GM23338 (cell line): ENCODE measurements at regions not wholly inside any gene's neighbourhood (a gene's known extent, or its start where the extent isn't known, plus 50 kb on each side); places are given as distances from the start of the nearest gene placed in this dataset.

Experiments
- ATAC-seq: fragments of 200-7000 bp; cut with Tn5 transposase; 3 replicates; pipeline ENCODE4 v1.9.1; 2020
- DNase-seq: peaks from one replicate; pipeline ENCODE4 v3.0.0-alpha.2; 2015; ENCODE audit warnings: low spot score
- H2AFZ ChIP-seq: fragments of 200-600 bp; sonication (generic); 2 replicates; pipeline ENCODE4 v1.8.0; 2016; ENCODE audit warnings: antibody characterized with exemption, mild to moderate bottlenecking, moderate library complexity
- H3F3A ChIP-seq: fragments of 200-600 bp; sonication (generic); replicated peaks from 2 replicates; pipeline ENCODE4 v1.8.0; 2017; ENCODE audit warnings: antibody characterized with exemption, mixed run types, low read depth
- H3K27ac ChIP-seq: fragments of 200-600 bp; sonication (generic); 2 replicates; pipeline ENCODE4 v1.6.1; 2016; ENCODE audit warnings: low read depth
- H3K27me3 ChIP-seq: fragments of 200-600 bp; sonication (generic); 2 replicates; pipeline ENCODE4 v1.8.0; 2016; ENCODE audit warnings: mild to moderate bottlenecking, mixed run types, moderate library complexity; ENCODE audit not compliant: insufficient read depth
- H3K36me3 ChIP-seq: fragments of 200-600 bp; sonication (generic); 2 replicates; pipeline ENCODE4 v1.8.0; 2016; ENCODE audit warnings: mild to moderate bottlenecking; ENCODE audit not compliant: insufficient read depth
- H3K4me1 ChIP-seq: fragments of 200-600 bp; sonication (generic); 2 replicates; pipeline ENCODE4 v1.8.0; 2016; ENCODE audit warnings: mild to moderate bottlenecking, moderate library complexity; ENCODE audit not compliant: insufficient read depth
- H3K4me2 ChIP-seq: fragments of 200-600 bp; sonication (generic); 2 replicates; pipeline ENCODE4 v1.7.1; 2017; ENCODE audit warnings: mixed run types
- H3K4me3 ChIP-seq: fragments of 200-600 bp; sonication (generic); 2 replicates; pipeline ENCODE4 v1.6.1; 2016; ENCODE audit warnings: mixed run types
- H3K79me2 ChIP-seq: fragments of 200-600 bp; sonication (generic); replicated peaks from 2 replicates; pipeline ENCODE4 v1.8.0; 2017; ENCODE audit warnings: mild to moderate bottlenecking; ENCODE audit not compliant: insufficient read depth
- H3K9me2 ChIP-seq: fragments of 200-600 bp; sonication (generic); 2 replicates; pipeline ENCODE4 v1.8.0; 2017; ENCODE audit not compliant: insufficient read depth
- H4K20me1 ChIP-seq: fragments of 200-600 bp; sonication (generic); replicated peaks from 2 replicates; pipeline ENCODE4 v1.8.0; 2017; ENCODE audit warnings: mild to moderate bottlenecking; ENCODE audit not compliant: insufficient read depth
- H3K27ac Mint-ChIP-seq: 2 replicates; pipeline ENCODE4 v1.8.0; 2020; ENCODE audit warnings: inconsistent platforms, mild to moderate bottlenecking, moderate library complexity, mixed read lengths
- H3K27me3 Mint-ChIP-seq: 3 replicates; pipeline ENCODE4 v1.8.0; 2022; ENCODE audit warnings: low read depth, mild to moderate bottlenecking, moderate library complexity, mixed read lengths, inconsistent platforms; ENCODE audit not compliant: insufficient read depth, poor library complexity
- H3K36me3 Mint-ChIP-seq: 3 replicates; pipeline ENCODE4 v1.8.0; 2021; ENCODE audit warnings: low read depth, mild to moderate bottlenecking, inconsistent platforms, moderate library complexity, mixed read lengths
- H3K4me1 Mint-ChIP-seq: 3 replicates; pipeline ENCODE4 v1.8.0; 2020; ENCODE audit warnings: mild to moderate bottlenecking, inconsistent platforms, mixed read lengths
- H3K4me3 Mint-ChIP-seq: 3 replicates; pipeline ENCODE4 v1.8.0; 2021; ENCODE audit warnings: moderate library complexity, mild to moderate bottlenecking, inconsistent platforms, mixed read lengths
- H3K9me3 Mint-ChIP-seq: 3 replicates; pipeline ENCODE4 v1.8.0; 2020; ENCODE audit warnings: moderate library complexity, mild to moderate bottlenecking, inconsistent platforms, mixed read lengths
- CREB1 ChIP-seq: fragments of 250-450 bp; sonication (Bioruptor Pico); IDR thresholded peaks from 2 replicates; pipeline ENCODE4 v1.5.0; 2020; ENCODE audit warnings: low read depth, mild to moderate bottlenecking, moderate library complexity
- CTCF ChIP-seq, 2 experiments: fragments of 200-600 bp in 1 of 2; sonication (generic) in 1 of 2; conservative IDR thresholded peaks; 2 replicates each; pipeline versions ENCODE4 v1.5.1 to v1.6.1; 2016 to 2017; ENCODE audit warnings: antibody characterized with exemption in 2 of 2, low read depth in 2 of 2, mild to moderate bottlenecking in 2 of 2, moderate library complexity in 1 of 2
- ETS1 ChIP-seq: IDR thresholded peaks from 2 replicates; pipeline ENCODE4 v1.6.1; 2016; ENCODE audit warnings: antibody characterized with exemption
- EZH2 ChIP-seq: fragments of 200-600 bp; sonication (generic); IDR thresholded peaks from one replicate; pipeline ENCODE4 v1.8.0; 2017; ENCODE audit warnings: antibody characterized with exemption, mild to moderate bottlenecking, low read depth; ENCODE audit not compliant: unreplicated experiment
- EZH2phosphoT487 ChIP-seq: fragments of 200-600 bp; sonication (generic); IDR thresholded peaks from one replicate; pipeline ENCODE4 v1.8.1; 2018; ENCODE audit warnings: antibody characterized with exemption; ENCODE audit not compliant: unreplicated experiment
- JUNB ChIP-seq: IDR thresholded peaks from one replicate; pipeline ENCODE4 v1.6.1; 2016; ENCODE audit warnings: antibody characterized with exemption; ENCODE audit not compliant: unreplicated experiment
- NANOG ChIP-seq: IDR thresholded peaks from 2 replicates; pipeline ENCODE4 v1.6.1; 2016; ENCODE audit warnings: antibody characterized with exemption, borderline replicate concordance
- POLR2AphosphoS5 ChIP-seq: IDR thresholded peaks from 2 replicates; pipeline ENCODE4 v1.6.1; 2016; ENCODE audit warnings: antibody characterized with exemption, low read depth
- STAT1 ChIP-seq: IDR thresholded peaks from one replicate; pipeline ENCODE4 v1.6.1; 2016; ENCODE audit warnings: antibody characterized with exemption; ENCODE audit not compliant: unreplicated experiment
- ZNF114 ChIP-seq: fragments of 250-450 bp; sonication (Bioruptor Pico); IDR thresholded peaks from 2 replicates; pipeline ENCODE4 v1.5.0; 2020; ENCODE audit warnings: mild to moderate bottlenecking, moderate library complexity
- ZNF331 ChIP-seq: fragments of 250-450 bp; sonication (Bioruptor Pico); IDR thresholded peaks from 2 replicates; pipeline ENCODE4 v1.5.0; 2020; ENCODE audit warnings: low read depth, mild to moderate bottlenecking, moderate library complexity
- ZNF462 ChIP-seq: fragments of 250-450 bp; sonication (Bioruptor Pico); IDR thresholded peaks from 2 replicates; pipeline ENCODE4 v1.5.0; 2020; ENCODE audit warnings: mild to moderate bottlenecking, moderate library complexity
- TF ChIP-seq, protein P1 (sequence below): IDR thresholded peaks from one replicate; pipeline ENCODE4 v1.6.1; 2018; ENCODE audit warnings: antibody characterized with exemption; ENCODE audit not compliant: unreplicated experiment

DNA sequence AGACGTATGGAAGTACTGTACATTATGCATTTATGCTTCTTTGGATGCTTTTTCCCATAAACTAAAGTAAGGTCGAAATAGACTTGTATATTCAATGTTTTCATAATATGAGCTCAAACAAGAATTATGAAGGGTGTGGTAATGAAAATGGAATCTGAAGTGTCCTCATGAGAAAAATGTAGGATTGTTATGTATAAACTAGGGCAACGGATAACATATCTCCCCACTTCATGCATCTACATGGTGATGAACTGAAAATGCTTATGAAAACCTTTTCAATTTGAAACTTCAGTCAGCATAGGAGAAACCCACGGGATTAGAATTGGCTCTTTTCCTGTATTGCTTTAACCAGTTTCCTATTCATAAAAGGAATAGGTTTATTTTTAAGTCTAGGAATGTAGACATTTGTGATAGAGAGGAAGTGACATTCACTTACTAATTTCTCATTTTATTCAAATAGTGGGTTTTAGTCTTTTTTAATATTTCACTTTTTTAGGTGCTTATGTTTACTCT is 608.2 kb upstream of the GCFC2 start:
- no peaks in the 10 kb centered on the region for H3K27me3 Mint-ChIP-seq
- no peaks in the 10 kb centered on the region for H3K36me3 Mint-ChIP-seq

More for the DNA sequence above, 608.2 kb upstream of the GCFC2 start:
- DNase-seq, result no peak
- H3K27ac ChIP-seq, result no peak overlapping the region
- H3K4me3 ChIP-seq, result no peak overlapping the region
- no peak overlapping the region for H2AFZ ChIP-seq
- no peaks in the 10 kb centered on the region for H3K36me3 ChIP-seq
- H3K27ac Mint-ChIP-seq, result no peak overlapping the region
- H3K4me1 Mint-ChIP-seq, result no peaks in the 10 kb centered on the region
- H3F3A ChIP-seq, result no peaks in the 10 kb centered on the region
- H3K9me2 ChIP-seq, result no peaks in the 10 kb centered on the region
- TF ChIP-seq EZH2phosphoT487 (no peak), NANOG (no peak), CREB1 (CRISPR knock-in tag) (no peak), CTCF (conservative IDR thresholded peaks at IDR 0.05; ENCODE audit: low read depth in 2 of 2) (no peak), STAT1 (no peak), EZH2 (no peak), ZNF462 (CRISPR knock-in tag) (no peak), POLR2AphosphoS5 (no peak), ZNF331 (CRISPR knock-in tag) (no peak), ETS1 (no peak), JUNB (no peak), ZNF114 (no peak)
- TF ChIP-seq, protein P1, sequence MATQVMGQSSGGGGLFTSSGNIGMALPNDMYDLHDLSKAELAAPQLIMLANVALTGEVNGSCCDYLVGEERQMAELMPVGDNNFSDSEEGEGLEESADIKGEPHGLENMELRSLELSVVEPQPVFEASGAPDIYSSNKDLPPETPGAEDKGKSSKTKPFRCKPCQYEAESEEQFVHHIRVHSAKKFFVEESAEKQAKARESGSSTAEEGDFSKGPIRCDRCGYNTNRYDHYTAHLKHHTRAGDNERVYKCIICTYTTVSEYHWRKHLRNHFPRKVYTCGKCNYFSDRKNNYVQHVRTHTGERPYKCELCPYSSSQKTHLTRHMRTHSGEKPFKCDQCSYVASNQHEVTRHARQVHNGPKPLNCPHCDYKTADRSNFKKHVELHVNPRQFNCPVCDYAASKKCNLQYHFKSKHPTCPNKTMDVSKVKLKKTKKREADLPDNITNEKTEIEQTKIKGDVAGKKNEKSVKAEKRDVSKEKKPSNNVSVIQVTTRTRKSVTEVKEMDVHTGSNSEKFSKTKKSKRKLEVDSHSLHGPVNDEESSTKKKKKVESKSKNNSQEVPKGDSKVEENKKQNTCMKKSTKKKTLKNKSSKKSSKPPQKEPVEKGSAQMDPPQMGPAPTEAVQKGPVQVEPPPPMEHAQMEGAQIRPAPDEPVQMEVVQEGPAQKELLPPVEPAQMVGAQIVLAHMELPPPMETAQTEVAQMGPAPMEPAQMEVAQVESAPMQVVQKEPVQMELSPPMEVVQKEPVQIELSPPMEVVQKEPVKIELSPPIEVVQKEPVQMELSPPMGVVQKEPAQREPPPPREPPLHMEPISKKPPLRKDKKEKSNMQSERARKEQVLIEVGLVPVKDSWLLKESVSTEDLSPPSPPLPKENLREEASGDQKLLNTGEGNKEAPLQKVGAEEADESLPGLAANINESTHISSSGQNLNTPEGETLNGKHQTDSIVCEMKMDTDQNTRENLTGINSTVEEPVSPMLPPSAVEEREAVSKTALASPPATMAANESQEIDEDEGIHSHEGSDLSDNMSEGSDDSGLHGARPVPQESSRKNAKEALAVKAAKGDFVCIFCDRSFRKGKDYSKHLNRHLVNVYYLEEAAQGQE, result no peak
- no peak overlapping the region for H3K4me3 Mint-ChIP-seq
- no peaks in the 10 kb centered on the region for H3K79me2 ChIP-seq
- no peaks in the 10 kb centered on the region for H3K27me3 ChIP-seq
- H4K20me1 ChIP-seq, result no peaks in the 10 kb centered on the region
- no peaks in the 10 kb centered on the region for H3K4me1 ChIP-seq
- no peaks in the 10 kb centered on the region; the same call in 2 of the 3 replicates for H3K9me3 Mint-ChIP-seq
- no peak for ATAC-seq
- no peak overlapping the region for H3K4me2 ChIP-seq
